Activated T-cell treated with anti-CD3 and anti-CD28 coated beads, Interleukin-2, amount 50 U/mL, for 24 hours (primary cell): ENCODE measurements at regions not wholly inside any gene's neighbourhood (a gene's known extent, or its start where the extent isn't known, plus 50 kb on each side); places are given as distances from the start of the nearest gene placed in this dataset.

Experiments used
- DNase-seq: peaks from one replicate; pipeline ENCODE4 v3.0.0-alpha.2; 2020
- H3K27ac Mint-ChIP-seq: 2 replicates; pipeline ENCODE4 v1.8.0; 2020; ENCODE audit warnings: mild to moderate bottlenecking, mixed read lengths
- H3K27me3 Mint-ChIP-seq: 2 replicates; pipeline ENCODE4 v1.8.0; 2020; ENCODE audit warnings: mixed read lengths
- H3K36me3 Mint-ChIP-seq: 2 replicates; pipeline ENCODE4 v1.8.0; 2020; ENCODE audit warnings: low read depth, mixed read lengths
- H3K4me1 Mint-ChIP-seq: 2 replicates; pipeline ENCODE4 v1.8.0; 2020; ENCODE audit warnings: low read depth, mixed read lengths
- H3K4me3 Mint-ChIP-seq: 2 replicates; pipeline ENCODE4 v1.8.0; 2020; ENCODE audit warnings: mild to moderate bottlenecking, moderate library complexity, mixed read lengths
- H3K9me3 Mint-ChIP-seq: 2 replicates; pipeline ENCODE4 v1.8.0; 2020; ENCODE audit warnings: mixed read lengths

DNA sequence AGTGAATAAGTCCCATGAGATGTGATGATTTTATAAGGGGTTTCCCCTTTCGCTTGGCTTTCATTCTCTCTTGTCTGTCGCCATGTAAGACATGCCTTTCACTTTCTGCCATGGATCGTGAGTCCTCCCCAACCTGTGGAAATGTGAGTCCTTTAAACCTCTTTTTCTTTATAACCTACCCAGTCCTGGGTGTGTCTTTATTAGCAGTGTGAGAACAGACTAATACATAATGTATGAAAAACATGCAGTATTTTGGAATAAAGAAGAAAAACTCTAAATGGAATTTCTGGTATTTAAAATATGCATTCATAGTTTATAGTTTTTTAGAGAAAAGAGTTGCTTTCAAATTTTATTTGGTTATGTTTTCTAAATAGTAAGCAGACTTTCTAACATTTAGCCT, 360.7 kb downstream of the PCDH7 start:
- Mint-ChIP-seq H3K4me1 (no peaks in the 10 kb centered on the region), H3K27me3 (no peaks in the 10 kb centered on the region), H3K9me3 (peaks cover 16% of the 10 kb centered on the region), H3K36me3 (no peaks in the 10 kb centered on the region), H3K27ac (no peak overlapping the region), H3K4me3 (no peak overlapping the region)
- no peak for DNase-seq

GRCh38 chr4:31081366-31081765, 361.2 kb downstream of the PCDH7 start:
- Mint-ChIP-seq H3K27ac (no peak overlapping the region), H3K4me3 (no peak overlapping the region), H3K36me3 (no peaks in the 10 kb centered on the region), H3K9me3 (peaks cover 16% of the 10 kb centered on the region), H3K4me1 (no peaks in the 10 kb centered on the region), H3K27me3 (no peaks in the 10 kb centered on the region)
- no peak for DNase-seq

GRCh38 chr4:31083456-31083855, 363.3 kb downstream of the PCDH7 start:
- H3K36me3 Mint-ChIP-seq = no peaks in the 10 kb centered on the region
- H3K27me3 Mint-ChIP-seq = no peaks in the 10 kb centered on the region
- H3K9me3 Mint-ChIP-seq = peaks cover 13% of the 10 kb centered on the region

GRCh38 chr4:31084806-31085416, 364.7 kb downstream of the PCDH7 start:
- Mint-ChIP-seq H3K4me1 (no peaks in the 10 kb centered on the region), H3K27ac (no peak overlapping the region), H3K9me3 (peaks cover 13% of the 10 kb centered on the region), H3K36me3 (no peaks in the 10 kb centered on the region), H3K27me3 (no peaks in the 10 kb centered on the region), H3K4me3 (no peak overlapping the region)
- no peak for DNase-seq

More at GRCh38 chr4:31083456-31083855, 363.3 kb downstream of the PCDH7 start:
- no peak overlapping the region for H3K27ac Mint-ChIP-seq
- DNase-seq = no peak
- no peak overlapping the region for H3K4me3 Mint-ChIP-seq
- no peaks in the 10 kb centered on the region for H3K4me1 Mint-ChIP-seq

DNA sequence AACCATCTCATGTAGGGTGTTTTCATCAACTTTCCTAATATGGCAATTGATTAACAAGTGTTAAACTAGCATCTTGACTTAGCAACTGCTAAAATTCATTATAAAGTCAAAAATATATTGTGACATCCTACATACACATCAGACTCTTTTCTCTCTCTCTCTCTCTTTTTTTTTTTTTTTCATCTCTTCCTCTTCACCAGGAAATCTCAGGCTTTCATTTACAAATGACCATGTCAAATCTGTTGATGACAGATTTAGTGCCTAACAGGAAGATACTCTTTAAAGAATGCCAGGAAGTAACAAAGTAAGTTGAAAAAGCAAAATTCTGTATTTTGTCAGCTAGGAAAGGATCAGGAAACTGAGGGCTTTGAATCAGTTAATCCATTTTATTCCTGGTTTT, 365.5 kb downstream of the PCDH7 start:
- no peak for DNase-seq

GRCh38 chr4:31086756-31087330, 366.7 kb downstream of the PCDH7 start:
- H3K27ac Mint-ChIP-seq = no peak overlapping the region
- H3K4me3 Mint-ChIP-seq = no peak overlapping the region
- H3K4me1 Mint-ChIP-seq = no peaks in the 10 kb centered on the region
- peaks cover 7% of the 10 kb centered on the region for H3K9me3 Mint-ChIP-seq
- no peaks in the 10 kb centered on the region for H3K36me3 Mint-ChIP-seq
- no peak for DNase-seq
- H3K27me3 Mint-ChIP-seq = no peaks in the 10 kb centered on the region

More for the DNA sequence above, 365.5 kb downstream of the PCDH7 start:
- Mint-ChIP-seq H3K27me3 (no peaks in the 10 kb centered on the region), H3K9me3 (peaks cover 9% of the 10 kb centered on the region), H3K4me3 (no peak overlapping the region), H3K4me1 (no peaks in the 10 kb centered on the region), H3K36me3 (no peaks in the 10 kb centered on the region), H3K27ac (no peak overlapping the region)

DNA sequence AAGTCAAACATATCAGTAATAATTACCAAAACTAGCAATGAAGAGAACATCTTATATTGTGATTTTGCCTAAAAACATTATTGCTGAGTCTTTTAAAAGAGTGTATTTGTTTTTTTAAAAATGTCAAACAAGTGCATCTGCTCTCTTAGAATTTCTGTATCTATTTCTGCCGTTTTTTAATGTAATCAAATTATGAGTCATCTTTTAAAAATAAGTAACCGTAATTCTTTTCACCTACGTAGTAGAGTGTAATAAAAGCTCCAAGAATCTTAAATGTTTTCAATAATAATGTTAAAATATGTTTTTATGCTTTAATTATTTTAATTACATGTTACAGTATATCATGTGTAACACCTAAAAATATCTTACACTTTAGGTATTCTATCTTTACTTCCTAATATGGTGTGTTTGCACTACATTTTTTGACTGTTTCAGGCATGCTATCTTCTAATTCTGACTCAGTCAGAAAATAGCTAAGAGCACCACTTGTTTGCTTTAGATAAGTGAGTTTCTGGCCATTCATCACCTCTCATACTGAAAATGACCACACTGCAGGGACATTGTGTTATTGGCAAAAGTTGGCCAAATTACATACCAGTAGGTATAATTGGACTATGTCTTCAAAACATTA, 368.5 kb downstream of the PCDH7 start:
- Mint-ChIP-seq H3K27me3 (no peaks in the 10 kb centered on the region), H3K4me1 (no peaks in the 10 kb centered on the region), H3K36me3 (no peaks in the 10 kb centered on the region), H3K9me3 (peaks cover 7% of the 10 kb centered on the region), H3K27ac (no peak overlapping the region), H3K4me3 (no peak overlapping the region)
- no peak for DNase-seq

DNA sequence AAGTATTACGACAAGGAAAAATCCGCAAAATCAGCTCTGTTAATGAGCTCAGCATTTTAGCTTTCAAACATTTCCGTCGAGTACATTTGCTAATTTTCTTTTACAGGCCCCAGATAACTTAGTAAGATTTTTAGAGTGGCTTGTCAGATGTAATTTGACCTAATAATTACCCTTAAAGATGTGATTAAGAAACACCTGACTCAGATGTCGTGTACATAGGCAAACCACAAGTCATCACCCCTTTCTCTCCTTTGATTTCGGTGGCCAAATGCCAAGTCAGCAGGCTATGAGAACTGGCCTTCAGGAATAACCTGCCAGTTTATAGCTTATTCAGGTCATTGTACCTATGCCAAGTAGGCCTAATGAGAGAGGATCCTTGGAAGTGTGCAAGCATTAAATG, 369.6 kb downstream of the PCDH7 start:
- Mint-ChIP-seq H3K27me3 (no peaks in the 10 kb centered on the region), H3K27ac (no peak overlapping the region), H3K36me3 (no peaks in the 10 kb centered on the region), H3K9me3 (peaks cover 7% of the 10 kb centered on the region), H3K4me1 (no peaks in the 10 kb centered on the region), H3K4me3 (no peak overlapping the region)
- DNase-seq = no peak

GRCh38 chr4:31094474-31094873, 374.3 kb downstream of the PCDH7 start:
- H3K9me3 Mint-ChIP-seq = peaks cover 13% of the 10 kb centered on the region
- H3K4me1 Mint-ChIP-seq = no peaks in the 10 kb centered on the region
- no peaks in the 10 kb centered on the region for H3K36me3 Mint-ChIP-seq
- H3K4me3 Mint-ChIP-seq = no peak overlapping the region
- no peak overlapping the region for H3K27ac Mint-ChIP-seq
- no peaks in the 10 kb centered on the region for H3K27me3 Mint-ChIP-seq
- DNase-seq = no peak

DNA sequence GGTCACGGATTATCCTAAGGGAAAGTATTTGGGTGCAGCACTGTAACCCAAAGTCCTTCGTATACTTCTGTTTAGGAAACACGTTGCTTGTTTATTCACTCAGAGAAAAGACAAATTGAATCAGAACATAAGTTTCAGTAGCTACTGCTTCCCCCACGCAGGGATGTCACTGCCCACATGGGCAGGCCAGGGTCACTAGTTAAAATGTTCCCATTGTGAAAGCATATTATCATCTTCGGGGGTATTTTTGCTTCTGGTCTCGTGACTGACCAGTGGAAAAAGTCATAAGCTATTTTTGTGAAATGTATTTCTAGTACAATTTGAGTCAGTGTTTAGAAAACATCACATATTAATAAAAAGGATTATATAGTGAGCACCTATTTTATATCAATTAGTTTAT, 377.8 kb downstream of the PCDH7 start:
- Mint-ChIP-seq H3K27ac (no peak overlapping the region), H3K4me3 (no peak overlapping the region), H3K9me3 (peaks cover 11% of the 10 kb centered on the region), H3K27me3 (no peaks in the 10 kb centered on the region), H3K4me1 (no peaks in the 10 kb centered on the region), H3K36me3 (no peaks in the 10 kb centered on the region)
- no peak for DNase-seq

- Mint-ChIP-seq H3K27me3 (no peaks in the 10 kb centered on the region), H3K27ac (no peak overlapping the region), H3K9me3 (peaks cover 10% of the 10 kb centered on the region), H3K36me3 (no peaks in the 10 kb centered on the region), H3K4me3 (no peak overlapping the region), H3K4me1 (no peaks in the 10 kb centered on the region)
- no peak for DNase-seq
These were observed 380.4 kb downstream of the PCDH7 start for GRCh38 chr4:31100536-31100935.

DNA sequence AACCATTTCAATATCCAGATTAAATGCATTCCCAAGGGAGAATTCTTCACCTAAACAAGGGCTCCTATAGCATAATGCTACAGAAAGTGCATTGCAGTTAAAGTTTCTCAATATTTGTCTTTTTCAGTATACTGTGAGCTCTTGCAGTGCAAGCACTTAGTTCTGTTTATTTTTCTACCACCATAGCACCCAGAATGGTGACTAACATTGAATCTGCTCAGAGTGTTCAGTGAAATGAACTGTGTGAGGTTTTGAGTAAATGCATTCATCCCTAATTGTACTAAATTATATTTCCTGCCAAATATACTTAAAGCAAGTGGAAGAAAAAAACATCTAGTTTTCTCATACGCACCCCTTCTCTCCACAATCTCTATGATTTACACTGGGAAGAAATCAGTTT, 383.9 kb downstream of the PCDH7 start:
- Mint-ChIP-seq H3K27me3 (no peaks in the 10 kb centered on the region), H3K4me1 (no peaks in the 10 kb centered on the region), H3K36me3 (no peaks in the 10 kb centered on the region), H3K27ac (no peak overlapping the region), H3K4me3 (no peak overlapping the region), H3K9me3 (peaks cover 7% of the 10 kb centered on the region)
- DNase-seq = no peak

DNA sequence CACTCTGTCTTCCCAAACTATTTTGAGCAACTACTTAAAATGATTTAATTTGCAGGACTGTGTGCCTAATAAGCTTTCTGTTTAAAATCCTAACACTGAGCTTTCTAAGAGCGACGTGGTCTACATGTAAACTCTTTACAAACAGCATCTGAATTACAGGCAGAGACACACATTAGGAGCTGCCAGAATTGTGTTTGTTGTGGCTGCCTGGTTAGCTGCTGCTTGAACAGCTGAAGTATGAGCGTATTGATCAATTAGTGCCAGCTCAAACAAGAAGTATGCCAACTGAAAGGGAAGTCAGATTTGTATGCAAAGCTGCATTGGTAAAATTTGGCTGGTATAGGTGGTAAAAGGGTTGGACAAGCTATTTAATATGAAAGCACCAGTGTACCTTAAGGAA, 384.4 kb downstream of the PCDH7 start:
- no peak for DNase-seq
- Mint-ChIP-seq H3K9me3 (peaks cover 7% of the 10 kb centered on the region), H3K4me3 (no peak overlapping the region), H3K4me1 (no peaks in the 10 kb centered on the region), H3K36me3 (no peaks in the 10 kb centered on the region), H3K27ac (no peak overlapping the region), H3K27me3 (no peaks in the 10 kb centered on the region)

DNA sequence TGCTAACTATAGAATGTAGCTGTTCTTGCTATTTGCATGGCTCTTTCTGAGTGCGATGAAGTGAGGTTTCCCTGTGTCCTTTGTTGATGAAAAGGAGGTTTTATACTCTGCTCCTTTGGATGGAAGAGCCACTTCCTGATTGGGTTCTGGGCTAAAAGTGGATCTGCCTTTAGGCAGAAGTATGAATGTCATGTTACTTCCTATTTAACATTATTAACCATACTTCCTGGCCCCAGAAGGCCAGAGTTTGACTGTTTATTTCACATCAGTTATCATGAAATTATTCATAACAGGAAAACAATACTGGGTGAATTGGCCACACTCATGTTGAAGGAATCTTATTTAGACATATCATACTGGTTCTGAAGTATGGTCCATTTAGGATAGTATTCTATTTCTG, 386.2 kb downstream of the PCDH7 start:
- Mint-ChIP-seq H3K27me3 (no peaks in the 10 kb centered on the region), H3K4me1 (no peaks in the 10 kb centered on the region), H3K9me3 (peaks cover 7% of the 10 kb centered on the region), H3K27ac (no peak overlapping the region), H3K36me3 (no peaks in the 10 kb centered on the region), H3K4me3 (no peak overlapping the region)
- no peak for DNase-seq

- Mint-ChIP-seq H3K9me3 (peaks cover 7% of the 10 kb centered on the region), H3K36me3 (no peaks in the 10 kb centered on the region), H3K4me3 (no peak overlapping the region), H3K27me3 (no peaks in the 10 kb centered on the region), H3K4me1 (no peaks in the 10 kb centered on the region), H3K27ac (no peak overlapping the region)
- DNase-seq = no peak
These were observed 387.2 kb downstream of the PCDH7 start for GRCh38 chr4:31107362-31107761.
